ENCODE measurements at regions not wholly inside any gene's neighbourhood (a gene's known extent, or its start where the extent isn't known, plus 50 kb on each side); places are given as distances from the start of the nearest gene placed in this dataset.

DNA sequence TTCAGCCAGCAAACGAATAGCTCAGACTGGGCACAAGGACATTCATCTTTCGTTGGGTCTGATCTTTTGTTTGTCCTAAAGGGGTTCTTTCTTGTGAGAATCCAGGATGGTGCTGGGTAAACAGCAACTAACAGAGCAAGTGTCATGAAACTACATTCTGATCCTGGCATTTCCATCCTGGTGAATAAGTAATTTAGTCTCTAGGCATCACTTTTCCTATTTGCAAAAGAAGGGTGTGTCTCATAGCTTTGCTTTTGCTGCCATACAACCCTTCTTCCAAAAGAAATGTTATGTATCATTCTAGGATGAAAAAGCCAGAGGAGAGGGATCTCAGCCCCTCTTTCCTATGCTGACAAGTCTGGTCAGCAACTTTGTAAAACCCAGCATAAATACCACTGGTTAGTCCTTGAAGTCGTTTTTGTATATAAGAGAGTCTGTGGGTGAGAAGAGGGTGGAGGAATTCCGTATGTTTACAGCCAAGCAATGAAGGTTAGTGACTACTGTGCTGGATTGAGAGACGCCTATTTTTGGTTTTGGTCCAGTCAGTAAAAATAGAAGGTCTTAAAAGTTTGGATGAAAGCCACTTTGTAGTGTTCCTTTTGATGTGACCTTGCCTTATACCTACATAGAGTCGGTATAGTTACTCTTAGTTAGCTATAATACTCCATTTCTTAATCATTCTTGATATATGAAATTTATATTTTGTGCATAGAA lies 88.4 kb upstream of the SLC25A13 start:
- no peak for DNase-seq (ENCODE audit: low read depth in 2 of 2)

DNA sequence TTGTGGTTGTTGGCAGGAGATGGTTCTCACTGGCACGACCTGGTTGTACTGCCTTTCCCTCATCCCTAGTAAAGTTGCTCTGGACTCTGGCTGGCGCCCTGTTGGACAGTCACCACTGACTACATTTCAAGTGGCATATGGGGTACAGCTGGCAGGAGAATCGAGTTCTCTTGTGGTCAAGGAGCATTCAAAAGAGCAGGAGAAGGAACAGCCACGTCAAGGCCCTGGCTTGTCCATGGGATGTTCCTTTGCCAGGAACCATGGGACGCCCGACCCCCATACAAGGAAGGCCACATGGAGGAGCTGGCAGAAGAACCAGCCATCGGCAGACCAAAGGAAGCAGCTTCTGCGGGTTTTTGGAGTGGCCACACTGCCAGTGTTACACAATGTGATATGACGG lies 87.0 kb upstream of the SLC25A13 start:
- no peak for DNase-seq (ENCODE audit: low read depth in 2 of 2)

DNA sequence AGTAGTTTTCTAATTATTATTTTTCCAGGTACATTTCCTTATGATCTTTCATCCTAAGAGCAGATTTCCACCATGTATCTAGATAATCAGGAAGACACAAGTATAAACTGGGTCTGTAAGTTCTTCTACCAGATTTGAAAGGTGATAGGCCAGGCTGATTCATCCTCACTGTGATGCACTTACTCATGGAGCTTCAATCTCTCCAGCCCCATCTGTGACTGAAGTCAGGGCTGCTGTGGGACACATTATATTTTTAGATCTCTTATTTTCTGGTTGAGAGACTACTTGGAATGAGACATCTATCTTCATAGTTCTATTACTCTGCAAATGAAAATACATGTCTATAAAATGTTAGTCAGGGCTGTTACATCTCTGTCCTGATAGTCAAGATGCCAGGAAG lies 85.5 kb upstream of the SLC25A13 start:
- DNase-seq (ENCODE audit: low read depth in 2 of 2): no peak

DNA sequence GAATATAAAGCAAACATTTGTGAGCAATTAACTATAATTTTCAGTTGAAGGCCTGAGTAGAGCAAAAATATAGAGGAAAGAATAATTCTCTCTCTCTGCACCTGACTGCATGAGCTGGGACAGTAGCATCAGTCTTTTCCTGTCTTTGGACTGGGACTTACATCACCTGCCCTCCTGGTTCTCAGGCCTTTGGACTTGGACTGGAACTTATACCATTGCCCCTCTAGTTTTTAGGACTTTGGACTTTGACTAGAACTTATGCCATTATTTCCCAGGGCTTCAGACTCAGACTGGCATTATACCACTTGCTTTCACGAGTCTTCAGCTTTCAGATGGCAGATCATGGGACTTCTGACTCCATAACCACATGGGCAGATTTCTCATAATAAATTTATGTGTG lies 81.0 kb upstream of the SLC25A13 start:
- DNase-seq (ENCODE audit: low read depth in 2 of 2): no peak

DNA sequence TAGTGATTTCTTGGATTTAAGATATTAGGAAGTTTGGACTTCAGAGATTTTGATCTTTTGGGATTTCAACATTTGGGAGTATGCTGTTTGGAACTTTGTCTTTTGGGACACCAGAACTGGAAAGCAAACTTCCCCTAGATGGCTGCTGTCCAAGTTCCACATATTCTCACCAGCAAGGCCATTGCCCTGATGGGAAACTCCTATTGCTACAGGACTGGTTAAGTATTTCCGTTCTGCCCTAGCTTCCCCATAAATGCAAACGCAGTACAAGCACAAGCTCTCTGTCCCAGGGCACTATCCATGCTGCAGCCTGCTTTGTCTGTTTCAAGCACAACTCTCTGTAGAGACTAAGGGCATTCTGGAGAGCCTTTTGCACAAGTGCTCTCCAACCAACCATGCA lies 79.3 kb upstream of the SLC25A13 start:
- no peak for DNase-seq (ENCODE audit: low read depth in 2 of 2)

DNA sequence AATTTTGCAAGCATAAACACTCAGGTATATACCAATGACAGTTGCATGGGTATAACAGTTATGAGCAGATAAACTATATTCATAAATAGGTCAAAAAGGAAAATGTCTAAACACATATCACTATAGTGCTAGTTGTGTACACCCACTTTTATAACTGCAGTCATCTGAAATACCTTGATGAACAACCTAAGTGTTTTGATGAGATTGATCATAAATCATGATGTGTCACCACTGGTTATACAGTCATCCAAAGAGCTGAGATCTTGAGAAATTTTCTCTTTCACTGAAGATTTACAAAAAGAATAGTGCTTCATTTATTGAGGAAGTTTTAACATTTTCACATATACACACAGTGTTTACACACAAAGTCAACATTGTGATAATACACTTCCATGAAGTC lies 78.6 kb upstream of the SLC25A13 start:
- no peak for DNase-seq (ENCODE audit: low read depth in 2 of 2)

DNA sequence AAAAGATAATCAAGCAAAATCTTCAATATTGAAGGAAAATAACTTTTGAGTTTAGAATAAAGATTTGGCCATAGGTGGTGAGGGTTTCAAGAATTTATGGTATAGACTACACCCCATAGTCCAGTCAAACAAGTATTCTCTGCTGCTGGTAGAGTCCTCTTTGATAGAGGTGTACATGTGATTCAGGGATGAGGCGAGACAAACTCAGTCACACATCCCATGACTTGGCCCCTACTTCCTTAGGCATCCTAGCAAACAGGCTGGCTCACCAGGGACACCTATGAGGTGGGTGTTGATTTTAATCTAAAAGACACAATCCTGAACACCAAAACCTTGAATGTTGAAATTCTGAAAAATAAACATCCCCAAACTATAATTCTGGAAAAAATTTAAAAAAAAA lies 78.1 kb upstream of the SLC25A13 start:
- DNase-seq (ENCODE audit: low read depth in 2 of 2): no peak

DNA sequence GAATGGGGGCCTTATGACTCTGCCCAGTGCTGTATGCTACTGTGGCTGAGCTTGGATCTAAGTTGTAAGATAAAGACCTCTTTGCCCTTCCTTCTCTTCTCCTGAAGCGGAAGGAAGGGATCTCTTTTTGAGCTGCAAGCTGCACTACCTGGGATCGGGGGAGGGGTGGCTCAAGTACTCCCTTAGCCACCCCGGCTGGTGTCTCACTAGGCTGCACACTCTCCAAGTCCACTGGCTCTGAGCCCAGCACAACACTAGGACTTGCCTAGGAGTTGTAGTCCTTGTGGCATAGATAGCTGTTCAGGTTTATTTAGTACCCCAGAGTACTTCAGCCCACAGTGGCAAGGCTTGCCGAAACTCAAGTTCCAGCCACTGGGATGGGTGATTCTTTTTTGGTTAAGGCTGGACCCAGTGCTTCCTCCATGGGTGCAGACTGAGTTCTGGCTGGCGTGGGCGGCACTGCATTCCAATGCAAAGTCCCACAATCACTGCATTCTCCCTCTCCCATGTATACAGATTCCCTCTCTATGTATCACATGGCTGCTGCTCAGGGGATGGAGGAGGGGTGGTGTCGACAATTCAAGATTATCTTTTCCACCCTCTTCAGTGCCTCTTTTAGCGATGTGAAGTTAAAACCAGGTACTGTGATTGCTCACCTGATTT lies 76.2 kb upstream of the SLC25A13 start:
- DNase-seq (ENCODE audit: low read depth in 2 of 2): no peak

DNA sequence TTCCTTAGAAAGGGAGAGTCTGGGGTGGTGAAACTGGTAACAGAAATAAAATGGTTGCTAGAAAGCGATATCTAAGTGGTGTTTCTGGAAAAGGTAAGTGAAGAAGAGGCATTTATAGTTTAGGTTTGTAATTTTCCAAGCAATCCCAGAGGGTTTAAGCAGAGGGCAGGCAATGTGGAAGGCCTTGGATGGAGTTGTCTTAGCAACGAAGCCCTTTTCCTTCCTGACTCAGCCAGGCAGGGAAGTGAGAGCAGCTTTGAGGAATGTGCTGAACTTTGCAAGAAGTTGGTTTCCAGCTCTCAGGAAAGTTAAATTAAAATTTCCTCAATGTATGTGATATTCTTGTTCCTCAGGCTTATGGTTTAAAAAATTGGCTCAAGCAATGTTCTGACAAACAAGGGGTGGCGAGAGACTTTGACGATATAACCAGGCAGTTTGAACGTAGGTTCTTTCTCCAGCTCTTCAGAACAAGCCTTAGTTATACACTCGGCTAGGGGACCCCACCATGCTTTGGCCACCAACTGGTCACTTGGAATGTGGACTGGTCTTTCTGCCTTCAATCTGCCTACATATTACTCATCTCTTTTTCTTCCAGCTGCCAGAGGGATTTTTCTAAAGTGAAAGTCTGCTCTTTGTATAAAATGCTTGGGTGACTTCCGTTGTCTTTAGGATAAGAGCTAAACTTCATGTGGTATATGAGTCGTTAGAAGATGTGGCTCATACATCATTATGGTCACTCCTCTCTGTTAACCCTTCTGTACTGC lies 66.9 kb upstream of the SLC25A13 start:
- no peak for DNase-seq (ENCODE audit: low read depth in 2 of 2)

DNA sequence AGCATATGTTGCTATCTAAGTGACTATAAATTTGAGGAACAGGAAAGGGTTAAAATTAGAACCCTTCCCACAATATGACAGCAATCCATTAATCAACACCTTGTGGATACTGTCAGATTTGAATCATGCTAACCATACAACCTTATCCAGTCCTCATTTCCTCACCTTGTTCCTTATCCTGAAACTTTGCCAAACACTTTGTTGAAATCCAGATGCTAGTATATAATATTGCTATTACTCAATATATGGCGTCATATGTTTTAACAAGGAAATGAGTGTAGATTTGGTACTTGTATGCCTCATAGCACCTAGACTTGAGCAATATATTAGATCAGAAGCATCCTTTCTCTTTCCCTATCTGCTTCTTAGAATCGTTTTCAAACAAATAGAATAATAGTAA lies 66.3 kb upstream of the SLC25A13 start:
- no peak for DNase-seq (ENCODE audit: low read depth in 2 of 2)

DNA sequence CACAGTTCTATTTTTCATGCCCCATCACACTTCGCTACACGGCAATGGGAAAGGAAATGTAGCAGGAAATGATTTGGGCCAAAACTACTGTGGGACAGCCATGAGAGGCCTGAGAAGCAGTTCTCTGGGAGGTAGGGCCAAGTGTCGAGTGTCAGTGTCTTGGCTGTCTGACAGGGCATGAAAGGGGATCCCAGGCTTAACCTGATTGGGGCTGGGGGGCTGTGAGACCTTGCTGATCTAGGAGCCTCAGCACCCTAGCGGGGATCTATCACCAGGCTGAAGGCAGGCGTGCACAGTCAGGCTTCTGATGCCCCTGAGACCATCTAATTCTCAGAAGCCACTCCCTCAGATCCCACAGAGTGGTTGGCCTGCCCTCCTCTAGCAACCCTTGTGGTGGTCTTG lies 58.2 kb upstream of the SLC25A13 start:
- no peak for DNase-seq (ENCODE audit: low read depth in 2 of 2)

DNA sequence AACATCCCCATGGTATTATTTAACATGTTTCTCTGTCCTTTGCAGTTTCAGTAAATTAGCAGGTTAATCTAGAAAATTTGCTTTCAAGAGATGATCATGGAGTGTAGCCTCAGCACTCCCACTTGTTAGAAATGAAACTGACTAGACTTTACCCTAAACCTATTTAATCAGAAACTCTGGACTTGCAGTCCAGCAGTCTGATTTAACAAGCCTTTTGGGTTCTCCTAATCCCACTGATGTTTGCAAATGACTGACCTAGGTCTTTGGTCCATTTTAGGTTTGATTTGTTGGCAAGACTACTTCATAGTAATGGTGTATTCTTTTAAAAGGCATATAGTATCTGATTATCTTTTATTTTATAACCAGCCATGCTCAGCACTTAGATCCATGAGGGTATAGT lies 55.5 kb upstream of the SLC25A13 start:
- no peak for DNase-seq (ENCODE audit: low read depth in 2 of 2)
